ENCODE measurements at regions not wholly inside any gene's neighbourhood (a gene's known extent, or its start where the extent isn't known, plus 50 kb on each side); places are given as distances from the start of the nearest gene placed in this dataset.

GRCh38 chr6:133799043-133799442, 89.9 kb upstream of the TCF21 start:
- TF ChIP-seq MLXIP (CRISPR knock-in tag; IDR thresholded peaks at IDR 0.05; ENCODE audit: borderline replicate concordance) (no peak), CREB1 (IDR thresholded peaks at IDR 0.05) (no peak), CREB1 (CRISPR knock-in tag; IDR thresholded peaks at IDR 0.05) (no peak), ATF6 (CRISPR knock-in tag; conservative IDR thresholded peaks at IDR 0.05) (no peak), POLR2AphosphoS5 (IDR thresholded peaks at IDR 0.05; ENCODE audit: low read depth, low read length) (no peak), TGIF2 (CRISPR knock-in tag; IDR thresholded peaks at IDR 0.05) (no peak), SIN3B (IDR thresholded peaks at IDR 0.05; ENCODE audit: low read length) (no peak), ZNF281 (CRISPR knock-in tag; IDR thresholded peaks at IDR 0.05; ENCODE audit: borderline replicate concordance) (no peak), JUNB (CRISPR knock-in tag; IDR thresholded peaks at IDR 0.05; ENCODE audit: borderline replicate concordance) (no peak), JUND (CRISPR knock-in tag; IDR thresholded peaks at IDR 0.05) (no peak), FOXA1 (IDR thresholded peaks at IDR 0.05) (no peak), FOXA1 (CRISPR knock-in tag; IDR thresholded peaks at IDR 0.05) (no peak), REST (IDR thresholded peaks at IDR 0.05; ENCODE audit: borderline replicate concordance in 1 of 2, low read depth in 1 of 2, low read length in 2 of 2) (no peak), TAF1 (CRISPR knock-in tag; IDR thresholded peaks at IDR 0.05) (no peak), RBM22 (optimal IDR thresholded peaks at IDR 0.05; ENCODE audit: low read length) (no peak), SP5 (CRISPR knock-in tag; IDR thresholded peaks at IDR 0.05; ENCODE audit: borderline replicate concordance, low read depth) (no peak)
